ENCODE measurements at regions not wholly inside any gene's neighbourhood (a gene's known extent, or its start where the extent isn't known, plus 50 kb on each side); places are given as distances from the start of the nearest gene placed in this dataset.

GRCh38 chr16:6576113-6576512, 756.5 kb upstream of the RBFOX1 start:
- no peak for TF ChIP-seq CTCF (IDR thresholded peaks at IDR 0.05)
- no peak for TF ChIP-seq POLR2A (IDR thresholded peaks at IDR 0.05)

Data from heart left ventricle (tissue), 13 donors.